GM18508 (cell line): ENCODE measurements at regions not wholly inside any gene's neighbourhood (a gene's known extent, or its start where the extent isn't known, plus 50 kb on each side); places are given as distances from the start of the nearest gene placed in this dataset.

Experiments used
- ATAC-seq: cut with Tn5 transposase; IDR thresholded peaks from one replicate; pipeline ENCODE4 v1.9.1; 2021; ENCODE audit warnings: moderate number of reproducible peaks; ENCODE audit not compliant: insufficient read depth, unreplicated experiment

DNA sequence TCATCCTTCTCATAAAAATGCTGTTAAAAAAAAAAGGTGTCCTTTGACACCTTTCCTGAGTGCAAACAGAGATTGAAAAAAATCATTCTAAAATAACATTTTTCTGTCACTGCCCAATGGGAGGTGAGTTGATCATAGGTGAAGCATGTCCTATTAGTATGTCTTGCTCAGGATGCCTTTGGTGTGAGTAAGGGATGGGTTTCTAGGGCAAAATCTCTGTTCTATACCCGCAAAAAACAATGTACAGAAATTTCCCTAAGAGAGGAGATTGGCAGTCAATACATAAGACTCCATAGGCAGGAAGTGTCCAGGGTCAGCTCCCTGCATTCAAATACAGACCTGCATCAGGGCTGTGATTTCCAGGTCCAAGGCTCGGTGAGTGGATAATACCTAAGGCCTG, 195.2 kb downstream of the DAD1 start:
- ATAC-seq = no peak

DNA sequence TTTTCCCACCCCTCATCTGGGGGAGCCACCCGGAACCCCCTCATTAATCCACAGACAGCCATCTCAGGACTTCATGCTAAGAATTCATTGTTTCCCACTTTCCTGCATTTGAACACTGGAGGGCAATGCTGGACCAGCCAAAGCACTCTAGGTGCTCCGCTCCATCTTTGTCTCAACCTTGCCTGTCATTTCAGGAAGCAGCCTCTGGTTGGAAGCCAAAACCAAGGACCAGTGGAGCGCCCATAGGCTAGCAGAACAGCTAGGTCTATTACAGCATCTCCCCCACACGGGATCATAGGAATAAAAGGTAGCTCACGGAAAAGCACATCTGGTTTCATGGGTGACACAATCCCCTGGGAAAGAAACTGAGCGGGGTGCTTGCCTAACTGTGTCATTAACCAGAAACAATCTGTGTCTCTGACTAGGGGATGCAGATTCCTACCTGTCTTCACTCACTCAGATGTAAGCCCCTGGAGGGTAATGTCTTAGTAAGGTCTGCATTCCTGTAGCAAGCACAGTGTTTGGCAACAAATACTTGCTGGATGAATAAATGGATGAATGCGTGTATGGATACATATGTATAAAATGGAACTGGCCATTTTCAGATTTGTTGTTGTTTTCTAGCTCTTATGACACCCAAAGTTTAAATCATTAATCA, 197.0 kb downstream of the DAD1 start:
- no peak for ATAC-seq

DNA sequence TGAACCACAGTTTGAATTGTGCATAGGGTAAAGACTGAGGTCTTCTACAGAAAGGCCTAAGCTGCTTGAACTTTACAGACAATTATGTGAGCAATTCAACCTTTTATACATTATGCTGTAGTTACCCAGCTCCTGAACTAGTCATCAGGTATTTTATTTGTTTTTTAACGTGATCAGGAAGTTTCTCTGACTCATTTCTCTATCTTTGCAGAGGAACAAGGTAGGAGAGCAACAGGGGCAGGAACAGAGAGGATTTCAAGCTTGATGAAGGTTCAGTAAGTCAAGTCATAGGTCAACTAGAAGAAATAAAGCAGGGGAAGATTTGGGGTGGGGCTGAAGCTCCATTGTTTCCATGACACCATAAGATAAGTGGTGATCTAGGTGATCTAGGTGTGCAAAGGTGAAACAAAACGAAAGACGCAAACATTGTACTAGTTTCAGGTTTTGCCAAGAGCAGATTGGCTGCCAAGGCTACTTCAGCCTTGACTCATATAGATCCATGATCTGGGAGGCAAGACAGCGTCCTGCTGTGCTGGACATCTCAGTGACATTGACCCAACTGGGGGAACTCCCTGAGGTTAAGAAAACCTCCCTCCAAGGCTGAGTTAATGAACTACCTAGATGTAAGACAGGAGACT, 198.1 kb downstream of the DAD1 start:
- no peak for ATAC-seq

DNA sequence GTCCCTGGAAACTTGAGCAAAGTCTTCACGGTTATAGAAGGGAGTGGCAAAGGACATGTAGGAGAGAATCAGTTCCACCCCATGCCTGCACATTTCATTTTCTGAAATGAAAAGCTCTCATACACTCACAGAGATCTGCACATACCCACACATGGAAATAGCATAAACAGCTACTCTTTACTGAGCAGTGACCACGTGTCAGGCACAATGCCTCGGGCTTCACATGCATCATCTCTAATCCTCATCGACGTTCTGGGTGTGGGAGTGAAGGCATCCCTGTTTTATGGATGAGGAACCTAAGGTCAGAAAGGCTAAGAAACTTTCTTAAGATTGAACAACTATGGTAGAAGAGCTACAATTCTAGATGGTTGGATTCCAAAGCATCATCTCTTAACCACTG, 198.8 kb downstream of the DAD1 start:
- ATAC-seq = no peak

DNA sequence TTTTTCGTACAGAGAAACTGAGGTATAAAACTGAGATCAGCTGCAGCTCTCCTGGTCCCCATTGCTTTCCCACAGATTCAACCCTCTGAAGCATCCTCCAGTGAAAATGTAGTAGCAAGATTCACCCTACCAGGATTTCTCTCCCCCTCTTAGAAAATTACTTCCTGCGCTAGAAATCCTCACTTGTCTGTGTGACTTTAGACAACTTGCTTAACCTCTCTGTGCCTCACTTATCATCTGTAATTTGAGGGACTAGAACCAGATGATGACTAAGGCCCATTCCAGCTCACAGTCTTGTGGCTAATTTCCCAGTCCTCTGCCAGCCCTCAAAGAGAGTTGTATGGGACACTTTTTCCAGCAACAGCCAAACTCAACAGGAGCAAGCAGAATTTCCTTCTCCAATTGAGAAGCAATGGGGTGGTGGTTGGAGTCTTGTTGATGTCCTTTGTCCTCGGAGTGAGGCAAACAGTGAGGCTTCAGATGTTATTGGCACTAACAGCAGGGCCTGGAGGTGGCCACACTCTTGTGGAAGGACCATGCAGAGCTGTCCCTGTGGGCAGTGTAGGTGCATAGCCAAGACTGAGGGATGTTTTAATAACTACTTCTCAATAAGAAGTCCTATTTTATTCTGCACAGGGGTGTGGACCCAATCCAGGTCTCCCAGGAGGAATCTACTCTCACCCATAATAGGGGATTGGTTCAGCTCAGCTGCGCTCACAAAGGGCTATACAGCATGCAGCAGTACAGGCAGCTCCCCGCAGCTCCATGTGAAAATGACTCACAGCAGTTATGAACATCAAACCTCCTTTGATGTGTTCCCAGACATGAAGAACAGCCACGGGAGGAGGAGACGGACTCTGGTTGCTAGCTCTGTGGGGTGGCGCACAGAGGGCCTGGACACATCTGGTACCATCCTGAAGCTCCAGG, 200.1 kb downstream of the DAD1 start:
- ATAC-seq = no peak

DNA sequence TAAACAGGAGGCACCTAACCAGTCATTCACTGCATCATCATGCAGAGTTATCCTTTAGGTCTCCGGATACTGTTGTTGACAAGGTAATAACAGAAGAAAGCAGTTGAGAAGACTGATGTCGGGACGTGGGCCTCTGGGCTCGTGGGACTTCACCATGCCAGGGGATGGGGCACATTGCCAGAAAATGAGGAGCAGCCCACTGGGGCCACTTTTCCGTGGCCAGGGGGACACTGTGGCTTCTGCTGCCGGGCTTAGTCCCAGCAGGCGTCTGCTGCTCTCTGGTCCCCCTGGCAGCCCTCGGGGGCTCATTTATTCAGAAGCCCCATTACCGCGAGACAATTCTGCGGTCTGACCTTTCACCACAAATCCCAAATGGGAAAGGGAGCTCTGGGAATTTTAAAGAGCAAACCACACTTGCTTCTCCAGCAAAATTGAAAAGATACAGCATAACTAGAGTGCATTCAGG, 201.2 kb downstream of the DAD1 start:
- no peak for ATAC-seq

DNA sequence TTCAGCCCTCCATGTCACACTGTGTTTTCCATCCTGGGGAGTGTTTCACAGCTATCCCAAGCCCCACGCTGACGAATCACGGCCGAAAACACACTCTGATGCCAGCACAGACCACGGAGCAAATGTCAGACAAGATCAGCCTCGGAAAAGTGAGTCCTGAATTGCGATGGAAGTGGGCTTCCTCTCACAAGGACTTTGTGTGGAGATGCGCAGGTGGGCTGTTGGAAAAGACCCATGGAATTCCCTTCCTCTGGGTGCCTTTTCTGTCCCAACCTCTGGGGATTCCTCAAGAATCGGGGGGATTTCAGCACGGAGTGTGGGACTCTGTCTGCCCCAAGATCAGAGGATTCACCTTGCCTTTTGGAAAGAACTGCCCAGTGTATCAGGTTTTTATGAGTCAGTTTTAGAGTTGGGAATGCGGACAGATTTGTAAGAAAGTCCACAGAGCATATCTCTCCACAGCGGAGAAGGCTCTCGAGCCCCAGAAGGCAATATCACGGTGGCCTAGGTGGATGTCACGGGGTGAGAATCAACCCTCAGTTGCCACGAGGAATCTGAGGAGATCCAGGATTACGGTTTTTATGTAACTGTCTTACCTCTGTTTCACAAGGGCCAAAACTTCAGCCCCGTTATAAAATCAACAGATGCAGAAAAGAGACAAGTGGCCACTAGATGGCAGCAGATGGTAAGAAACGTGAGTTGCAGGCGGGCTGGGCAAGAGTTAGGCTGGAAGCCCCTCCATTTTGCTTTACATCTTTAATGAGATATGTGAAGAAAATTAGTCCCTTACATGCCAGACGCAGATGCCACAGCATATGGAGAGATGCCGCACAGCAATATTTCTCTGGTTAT, 201.9 kb downstream of the DAD1 start:
- ATAC-seq = no peak

DNA sequence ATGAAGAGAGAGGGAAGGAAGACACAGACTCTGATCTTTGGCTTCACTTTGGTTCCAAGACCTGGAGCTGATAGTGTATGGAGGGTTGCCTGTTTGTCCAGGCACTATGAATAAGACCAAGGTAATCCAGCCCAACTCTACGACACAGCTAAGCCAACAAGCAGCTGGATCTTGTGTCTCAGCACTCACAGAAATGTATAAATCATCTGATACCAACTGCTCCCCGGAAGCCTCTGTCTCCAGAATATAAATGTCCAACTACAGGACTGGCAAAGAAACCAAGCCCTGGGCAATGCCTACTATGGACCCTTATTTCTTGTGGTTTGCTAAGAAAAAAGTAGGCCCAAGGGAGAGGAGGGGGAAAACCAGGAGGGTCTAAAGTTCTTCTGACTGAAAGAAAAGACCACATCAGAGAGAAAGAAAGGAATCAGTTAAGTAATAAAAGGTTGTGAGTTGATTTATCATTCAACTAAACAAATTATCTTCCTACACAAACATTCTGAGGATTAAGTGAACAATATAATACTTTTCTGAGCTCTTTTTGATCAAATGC, 204.0 kb downstream of the DAD1 start:
- no peak for ATAC-seq

DNA sequence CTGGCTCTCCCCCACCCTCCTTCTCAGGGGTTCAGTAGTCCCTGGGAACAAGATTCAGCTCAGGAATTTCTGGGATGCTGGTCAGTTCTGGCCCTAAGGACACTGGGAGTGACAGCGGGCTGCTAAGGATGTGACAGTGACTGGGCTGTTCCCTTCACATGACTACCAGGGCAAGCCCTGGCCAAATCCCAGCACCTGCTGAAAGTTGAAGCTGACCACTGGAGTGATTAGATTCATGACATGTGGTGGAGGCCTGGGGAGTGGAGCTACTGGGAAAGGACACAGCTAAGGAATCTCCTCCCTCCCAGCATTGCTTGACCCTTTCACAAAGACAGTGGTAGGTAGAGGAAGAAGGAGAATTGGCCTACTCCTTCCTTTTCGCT, 204.9 kb downstream of the DAD1 start:
- no peak for ATAC-seq

DNA sequence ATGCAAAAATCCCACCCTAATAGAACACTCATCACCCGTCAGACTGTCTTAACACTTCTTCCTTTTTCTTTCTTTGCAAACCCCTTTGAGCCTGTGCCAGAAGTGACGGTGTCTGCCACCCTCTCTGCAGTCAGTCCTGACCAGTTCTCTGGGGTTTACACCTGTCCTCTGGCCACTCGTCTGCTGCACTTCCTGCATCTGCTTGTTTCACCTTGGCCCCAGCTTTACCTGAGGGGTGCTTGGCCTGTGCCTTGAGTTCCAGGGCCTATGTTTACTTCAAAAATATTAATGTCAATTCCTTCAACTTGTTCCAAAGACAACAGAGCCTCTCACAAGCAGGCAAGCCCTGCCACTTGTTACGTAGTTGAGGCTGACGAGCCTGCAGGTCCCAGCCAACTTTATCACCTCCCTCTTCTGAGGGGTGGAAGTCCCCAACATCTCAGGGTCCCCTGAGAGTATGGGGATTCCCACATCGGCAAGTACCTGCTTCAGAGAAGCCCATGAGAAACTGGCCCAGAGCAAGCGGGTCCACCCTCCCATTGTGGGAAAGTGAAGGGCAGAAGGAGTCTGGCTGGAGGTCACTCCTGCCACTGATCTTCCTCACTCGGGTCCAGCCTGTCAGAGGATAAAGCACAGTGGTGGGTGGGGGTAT, 205.4 kb downstream of the DAD1 start:
- peak; percentile 36 for ATAC-seq

DNA sequence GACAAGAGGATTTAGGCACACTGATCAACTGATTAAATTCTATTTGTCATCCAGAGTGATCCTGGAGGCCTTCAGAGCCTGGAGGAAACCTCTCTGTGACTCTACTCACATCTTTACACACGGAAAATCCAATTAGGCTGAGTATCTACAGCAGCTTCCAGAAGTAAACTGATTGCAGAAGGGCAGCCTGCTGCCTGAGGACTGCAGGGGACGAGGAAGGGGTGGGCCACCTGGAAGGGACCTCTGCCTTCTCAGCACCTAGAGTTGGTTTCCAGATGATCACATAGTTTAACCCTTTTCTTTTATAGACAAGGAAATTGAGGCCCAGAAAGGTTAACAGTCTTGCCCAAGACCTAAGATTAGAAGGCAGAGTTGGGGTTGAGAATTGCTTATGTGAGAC, 206.1 kb downstream of the DAD1 start:
- no peak for ATAC-seq

DNA sequence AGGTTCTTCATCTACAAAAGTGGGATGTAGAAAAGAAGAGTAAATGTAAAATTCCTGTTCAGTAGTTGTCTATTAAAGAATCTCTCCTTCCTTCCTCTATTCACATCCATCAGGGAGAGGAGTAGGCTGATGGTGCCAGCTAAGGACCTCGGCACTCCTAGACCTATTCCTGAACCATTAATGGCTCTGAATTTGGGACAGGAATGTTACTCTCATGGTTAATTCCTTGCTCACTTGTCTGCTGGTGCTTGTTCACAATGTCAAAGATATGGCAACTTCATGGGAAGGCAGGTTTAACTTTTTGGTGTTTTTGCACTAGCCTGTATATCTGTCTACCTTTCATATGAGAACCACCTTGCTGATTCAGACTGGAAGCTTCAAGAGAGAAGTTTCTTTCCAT, 206.6 kb downstream of the DAD1 start:
- no peak for ATAC-seq

DNA sequence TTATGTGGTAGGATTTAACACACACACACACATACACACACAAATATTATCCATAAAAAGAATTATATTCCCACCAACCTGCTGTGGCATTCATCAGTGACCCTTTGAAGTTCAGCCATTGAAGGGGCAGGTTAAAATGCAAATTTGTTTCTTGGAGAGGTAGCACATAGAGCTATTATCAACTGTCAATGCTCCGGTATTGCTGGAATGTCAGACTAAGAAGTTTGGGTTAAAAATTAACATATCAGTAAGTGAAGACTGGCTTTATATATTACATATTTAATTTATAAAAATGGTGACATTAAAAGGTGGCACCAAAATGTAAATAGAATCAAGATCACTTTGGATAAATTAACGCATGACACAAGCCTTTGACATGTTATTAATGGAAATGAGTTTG, 207.3 kb downstream of the DAD1 start:
- no peak for ATAC-seq

DNA sequence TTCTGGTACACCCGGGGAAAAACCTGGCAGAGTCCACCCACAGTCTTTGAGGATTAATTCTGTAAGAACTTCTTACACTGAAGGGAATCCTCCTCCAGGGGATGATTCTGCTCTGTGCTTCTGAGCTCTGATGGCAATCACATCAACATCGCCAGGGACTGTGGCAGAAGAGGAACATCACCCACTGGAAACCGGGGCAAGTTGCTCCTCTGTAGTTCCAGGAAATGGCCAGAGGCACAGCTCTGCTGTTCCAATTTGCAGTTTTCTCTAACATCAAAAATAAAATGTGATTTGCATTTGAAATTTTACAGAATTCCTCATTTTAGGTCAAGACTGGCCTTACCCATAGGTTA, 207.6 kb downstream of the DAD1 start:
- no peak for ATAC-seq

DNA sequence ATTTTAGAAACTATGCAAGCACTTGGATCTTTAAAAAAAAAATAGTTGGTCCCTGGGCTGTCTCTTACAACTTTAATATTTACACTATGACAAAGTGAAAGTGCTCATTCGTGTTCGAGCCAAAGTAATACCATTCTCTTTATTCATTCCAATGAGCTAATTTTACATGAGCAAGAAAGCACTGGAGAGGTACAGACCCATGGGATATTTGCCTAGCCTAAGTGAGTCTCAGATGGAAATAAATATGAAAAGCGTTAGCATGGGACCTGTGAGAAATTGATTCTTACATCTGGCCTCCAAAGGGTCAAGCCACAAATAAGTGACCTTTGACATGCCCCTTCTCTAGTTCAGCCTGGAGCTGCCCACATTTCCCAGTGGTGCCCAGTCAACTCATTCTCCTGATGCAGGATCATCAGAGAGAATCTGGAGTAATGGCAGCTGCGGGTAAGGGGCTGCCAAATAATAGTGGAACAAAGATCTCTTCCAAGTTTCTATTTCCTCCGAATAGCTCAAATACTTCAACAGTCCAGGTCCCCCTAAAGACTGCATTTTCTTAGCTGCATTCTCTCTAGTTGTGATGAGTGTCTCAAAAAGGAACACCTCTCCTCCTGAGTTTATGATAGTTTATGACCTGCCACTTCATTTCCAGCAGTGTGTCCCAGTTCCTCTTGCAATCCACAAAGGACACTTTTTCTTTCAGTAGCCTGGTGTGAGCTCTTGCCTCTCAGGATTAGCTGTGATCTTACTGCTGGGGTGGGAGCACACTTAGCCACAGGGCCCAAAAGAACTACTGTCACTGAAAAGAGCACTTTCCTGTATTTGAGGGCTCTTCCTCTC, 208.2 kb downstream of the DAD1 start:
- ATAC-seq = no peak

DNA sequence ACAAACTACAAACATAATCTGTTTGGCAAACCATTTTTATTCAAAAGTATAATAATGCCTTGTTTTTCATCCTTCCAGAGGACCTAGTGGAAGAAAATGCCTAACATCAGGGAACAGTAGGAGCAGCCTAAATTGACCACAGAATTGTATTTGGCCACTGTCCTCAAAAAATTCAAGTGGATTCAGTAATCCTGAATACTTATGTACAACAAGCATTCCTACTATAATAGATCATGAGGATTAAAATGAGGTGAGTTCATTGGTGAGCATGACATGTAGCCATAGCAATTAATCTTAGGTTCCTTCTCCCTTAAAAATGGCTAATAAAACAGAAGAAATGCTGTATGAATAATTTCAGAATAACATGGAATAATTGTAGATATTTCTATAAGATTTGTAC, 209.3 kb downstream of the DAD1 start:
- no peak for ATAC-seq

DNA sequence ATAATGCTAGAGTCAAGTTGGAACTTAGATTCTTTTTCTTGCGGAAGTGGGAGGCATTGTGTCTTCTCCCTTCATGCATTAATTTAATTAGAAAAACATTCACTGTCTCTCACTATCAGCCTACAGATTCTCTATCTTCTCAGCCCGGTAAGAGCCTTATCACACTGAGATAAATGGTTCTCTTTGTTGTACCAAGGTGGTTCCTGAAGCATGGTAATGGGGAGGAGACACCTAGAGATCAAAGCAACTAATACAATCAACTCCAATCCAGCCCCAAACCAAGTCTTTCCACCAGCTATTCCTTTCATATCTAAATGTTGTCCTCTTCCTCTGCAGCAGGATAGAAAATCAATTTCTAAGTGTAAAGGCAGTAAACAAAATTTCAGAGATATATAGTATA, 210.8 kb downstream of the DAD1 start:
- no peak for ATAC-seq

DNA sequence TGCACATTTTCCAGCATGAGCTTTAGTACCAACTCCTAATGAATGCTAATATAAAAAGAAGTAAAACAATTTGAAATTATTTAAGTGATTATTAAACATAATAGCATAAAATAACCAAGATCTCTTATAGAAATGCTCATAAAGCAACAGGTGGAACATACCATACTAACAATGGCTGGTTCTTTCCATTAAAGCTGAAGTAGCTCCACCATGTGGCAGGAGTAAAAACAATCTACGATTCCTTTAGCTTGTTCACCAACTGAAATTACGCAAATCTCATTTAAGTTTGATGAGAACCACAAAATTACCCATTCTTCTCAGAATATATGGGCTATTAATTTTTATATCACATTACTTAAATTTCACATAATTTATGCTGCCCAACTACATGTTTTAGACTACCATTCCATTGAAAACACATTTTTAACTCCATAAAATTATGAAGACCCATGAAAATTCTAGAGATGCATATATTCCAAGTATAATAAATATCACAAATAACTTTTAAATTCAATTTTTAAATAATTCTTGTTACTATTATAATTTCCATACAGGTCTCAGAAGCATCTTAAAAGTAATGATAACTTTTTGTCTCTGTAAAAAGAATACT, 213.6 kb downstream of the DAD1 start:
- ATAC-seq = no peak
